ENCODE measurements at regions not wholly inside any gene's neighbourhood (a gene's known extent, or its start where the extent isn't known, plus 50 kb on each side); places are given as distances from the start of the nearest gene placed in this dataset.
A peak's percentile ranks its signal among the peaks of the same experiment; 100 is the strongest.
"Not testable (repeated sequence)": the region's sequence is repeated elsewhere in the genome, so short reads cannot be mapped to it uniquely, and the experiment has no call there.

DNA sequence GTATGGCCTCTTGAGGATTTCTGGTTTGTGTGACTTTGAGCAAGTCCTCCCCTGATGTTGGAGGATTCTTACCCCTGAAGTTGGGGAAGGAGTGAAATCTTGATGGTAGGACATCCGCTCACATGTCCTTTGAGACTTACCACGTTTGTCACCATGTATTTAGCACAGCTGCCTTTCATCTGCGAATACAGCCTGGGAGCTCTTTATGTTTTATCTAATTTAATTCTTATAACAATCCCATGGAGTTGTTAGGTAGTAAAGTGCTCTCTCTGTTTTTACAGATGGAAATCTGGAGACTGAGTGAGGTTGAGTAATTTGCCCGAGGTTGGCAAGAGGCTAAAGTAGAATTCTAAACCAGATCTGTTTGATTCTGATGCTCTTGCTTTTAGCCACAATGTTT, 154.9 kb upstream of the PLGLB2 start:
- ATAC-seq (ENCODE audit: low FRiP score); intact Hi-C loops (cut with DNase I); H3K27ac ChIP-seq (ENCODE audit: low read depth in 1 of 2, low read length in 2 of 2); H3K4me3 ChIP-seq (ENCODE audit: low read length in 2 of 2); H3K9me3 ChIP-seq (ENCODE audit: control insufficient read depth, low read length); H3K27me3 ChIP-seq (ENCODE audit: control insufficient read depth in 1 of 2, insufficient read depth in 2 of 2, low read length in 1 of 2); H3K4me1 ChIP-seq (ENCODE audit: control insufficient read depth in 1 of 2, insufficient read depth in 2 of 2, low read length in 2 of 2); H3K36me3 ChIP-seq (ENCODE audit: control insufficient read depth in 1 of 2, insufficient read depth in 2 of 2, low read length in 1 of 2); DNase-seq: not testable (repeated sequence)
- 91 to 96% methylated on average over 3 of the region's 4 CpGs for WGBS, 2 donors

DNA sequence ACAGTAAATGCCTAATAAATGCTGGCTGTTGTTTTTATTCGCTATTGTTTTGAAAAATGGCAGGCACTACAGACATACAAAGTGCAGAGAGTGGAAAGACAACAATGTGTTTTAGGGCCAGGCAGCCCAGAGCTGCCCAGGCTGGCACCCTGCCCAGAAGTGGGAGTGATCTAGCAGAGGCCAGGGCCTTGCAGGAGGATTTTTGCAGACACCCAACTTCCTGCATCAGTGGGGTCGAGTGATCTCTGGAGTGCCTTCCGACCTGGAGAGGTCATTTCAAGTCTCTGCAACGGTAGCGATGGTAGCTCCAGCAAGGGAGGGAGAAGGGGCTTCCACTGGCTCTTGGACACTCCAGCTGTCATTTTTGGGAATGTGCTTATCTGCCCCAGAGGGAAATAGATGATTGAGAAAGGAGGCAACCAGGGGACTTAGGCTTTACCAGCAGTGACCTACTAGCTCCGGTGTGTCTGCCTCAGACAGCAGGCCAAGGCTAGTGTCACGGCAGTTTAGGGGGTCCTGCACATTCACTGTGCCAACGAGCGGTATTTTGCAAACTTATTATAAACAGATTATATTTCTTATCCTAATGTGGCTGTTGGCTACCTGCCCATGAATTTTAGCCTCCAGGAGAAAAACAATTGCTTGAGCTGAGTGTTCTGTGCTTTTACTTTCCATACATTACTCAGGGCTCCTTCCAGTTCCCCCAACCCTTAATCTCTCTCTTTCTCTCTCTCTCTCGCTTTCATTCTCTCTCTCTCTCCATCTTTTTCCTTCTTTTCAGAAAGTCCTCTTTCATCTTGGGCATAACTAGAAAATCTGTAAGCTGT, 153.9 kb upstream of the PLGLB2 start:
- H3K27ac ChIP-seq (ENCODE audit: low read depth in 1 of 2, low read length in 2 of 2); H3K9me3 ChIP-seq (ENCODE audit: control insufficient read depth, low read length); H3K4me3 ChIP-seq (ENCODE audit: low read length in 2 of 2); intact Hi-C loops (cut with DNase I); H3K4me1 ChIP-seq (ENCODE audit: control insufficient read depth in 1 of 2, insufficient read depth in 2 of 2, low read length in 2 of 2); H3K36me3 ChIP-seq (ENCODE audit: control insufficient read depth in 1 of 2, insufficient read depth in 2 of 2, low read length in 1 of 2); H3K27me3 ChIP-seq (ENCODE audit: control insufficient read depth in 1 of 2, insufficient read depth in 2 of 2, low read length in 1 of 2): not testable (repeated sequence)
- whole genome bisulfite sequencing, 2 donors = 2 to 6% methylated on average over 6 to 8 of the region's 10 CpGs
- ATAC-seq (ENCODE audit: low FRiP score) (peak; percentile 89), DNase-seq (peak; percentile 86 to 93)

DNA sequence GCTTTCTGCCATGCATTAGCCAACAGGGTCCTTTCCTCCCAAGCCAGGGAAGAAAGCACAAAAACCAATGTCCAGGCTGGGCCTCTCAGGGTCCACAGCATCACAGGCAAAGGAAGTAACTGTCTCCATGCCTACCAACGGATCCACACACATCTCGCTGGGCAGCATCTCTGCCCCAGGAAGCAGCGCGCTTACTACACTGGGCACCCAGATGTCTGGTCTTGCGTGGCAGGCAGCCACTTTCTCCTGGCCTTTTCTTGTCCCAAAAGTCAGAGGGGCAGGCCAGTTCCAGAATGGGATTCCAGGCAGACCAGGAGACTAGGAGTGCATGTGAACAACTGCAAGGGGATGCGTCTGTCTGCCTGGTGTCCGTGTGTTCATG, 153.3 kb upstream of the PLGLB2 start:
- intact Hi-C loops (cut with DNase I); H3K9me3 ChIP-seq (ENCODE audit: control insufficient read depth, low read length); H3K4me1 ChIP-seq (ENCODE audit: control insufficient read depth in 1 of 2, insufficient read depth in 2 of 2, low read length in 2 of 2); H3K36me3 ChIP-seq (ENCODE audit: control insufficient read depth in 1 of 2, insufficient read depth in 2 of 2, low read length in 1 of 2); H3K27me3 ChIP-seq (ENCODE audit: control insufficient read depth in 1 of 2, insufficient read depth in 2 of 2, low read length in 1 of 2); H3K4me3 ChIP-seq (ENCODE audit: low read length in 2 of 2): not testable (repeated sequence)
- ATAC-seq (ENCODE audit: low FRiP score) (peak; percentile 75), DNase-seq (peak in 1 of 2 donors; percentile 44)
- 7 to 11% methylated on average over 7 of the region's 7 CpGs for WGBS, 2 donors
- peak overlapping the region in 1 of 2 donors; percentile 94 for H3K27ac ChIP-seq (ENCODE audit: low read depth in 1 of 2, low read length in 2 of 2)

DNA sequence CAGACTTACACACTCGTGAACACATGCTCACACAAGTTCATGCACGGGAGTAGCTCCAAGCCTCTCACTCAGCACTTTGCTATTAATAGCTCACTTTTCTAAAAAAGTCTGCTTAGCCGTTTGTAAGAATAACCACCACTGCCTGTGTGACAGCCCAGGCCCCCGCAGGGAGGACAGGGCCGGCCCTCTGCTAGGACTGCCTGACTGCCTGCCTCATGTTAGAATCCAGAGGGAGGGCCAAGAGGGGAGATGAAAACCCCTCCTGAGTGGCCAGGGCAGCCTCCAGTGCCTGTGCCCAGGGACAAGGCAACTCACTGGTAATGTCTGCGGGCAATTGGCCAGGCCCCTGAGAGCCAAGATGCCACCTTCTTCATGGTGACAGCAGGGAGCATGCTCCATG, 152.9 kb upstream of the PLGLB2 start:
- H3K4me1 ChIP-seq (ENCODE audit: control insufficient read depth in 1 of 2, insufficient read depth in 2 of 2, low read length in 2 of 2); H3K4me3 ChIP-seq (ENCODE audit: low read length in 2 of 2); H3K9me3 ChIP-seq (ENCODE audit: control insufficient read depth, low read length); H3K27me3 ChIP-seq (ENCODE audit: control insufficient read depth in 1 of 2, insufficient read depth in 2 of 2, low read length in 1 of 2); H3K36me3 ChIP-seq (ENCODE audit: control insufficient read depth in 1 of 2, insufficient read depth in 2 of 2, low read length in 1 of 2); intact Hi-C loops (cut with DNase I): not testable (repeated sequence)
- peak overlapping the region in 1 of 2 donors; percentile 94 for H3K27ac ChIP-seq (ENCODE audit: low read depth in 1 of 2, low read length in 2 of 2)
- WGBS, 2 donors = 0 to 7% methylated on average over 4 to 6 of the region's 6 CpGs
- peak; percentile 55 to 62 for DNase-seq
- peak; percentile 86 for ATAC-seq (ENCODE audit: low FRiP score)

DNA sequence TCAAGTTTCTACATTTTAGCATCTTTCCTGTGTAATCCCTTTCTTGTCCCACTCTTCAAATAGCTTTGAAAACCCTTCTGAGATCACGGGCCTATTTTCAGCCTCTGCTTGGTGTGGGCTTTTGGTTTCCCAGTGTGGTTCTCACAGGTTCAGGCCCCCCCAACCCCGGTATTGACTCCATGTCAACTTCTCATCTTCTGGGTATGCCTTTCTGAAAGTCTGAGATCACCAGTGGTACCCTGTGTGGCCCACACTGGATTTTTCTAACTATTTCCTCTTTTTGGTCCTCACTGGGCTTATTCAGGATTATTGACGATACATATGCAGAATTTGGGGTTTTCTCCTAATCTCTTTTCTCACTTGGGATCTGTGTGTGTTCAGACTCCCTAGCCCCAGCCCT, 146.9 kb upstream of the PLGLB2 start:
- intact Hi-C loops (cut with DNase I); H3K27ac ChIP-seq (ENCODE audit: low read depth in 1 of 2, low read length in 2 of 2); H3K4me3 ChIP-seq (ENCODE audit: low read length in 2 of 2); DNase-seq; H3K36me3 ChIP-seq (ENCODE audit: control insufficient read depth in 1 of 2, insufficient read depth in 2 of 2, low read length in 1 of 2); H3K27me3 ChIP-seq (ENCODE audit: control insufficient read depth in 1 of 2, insufficient read depth in 2 of 2, low read length in 1 of 2); H3K4me1 ChIP-seq (ENCODE audit: control insufficient read depth in 1 of 2, insufficient read depth in 2 of 2, low read length in 2 of 2); ATAC-seq (ENCODE audit: low FRiP score); H3K9me3 ChIP-seq (ENCODE audit: control insufficient read depth, low read length): not testable (repeated sequence)
- 94 to 100% methylated on average over 1 of the region's 3 CpGs for WGBS, 2 donors

DNA sequence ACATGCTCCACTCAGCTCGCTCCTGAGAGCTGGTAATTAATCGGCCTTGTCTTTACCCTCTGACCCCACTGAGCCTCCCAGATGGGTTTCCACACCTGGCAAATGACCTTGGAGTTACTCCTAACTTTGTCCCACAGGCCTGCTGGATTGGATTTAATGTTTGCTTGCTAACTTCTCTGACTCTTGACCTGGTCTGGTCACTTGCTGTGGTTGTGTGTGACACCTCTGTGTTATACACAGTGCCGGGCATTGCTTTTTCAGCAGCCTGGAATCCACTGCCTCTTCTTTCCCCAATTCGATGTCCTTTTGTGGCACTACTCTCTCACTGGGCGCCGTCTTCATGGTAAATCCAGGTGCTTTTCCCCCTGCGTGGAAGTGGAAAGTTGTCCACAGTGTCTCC, 145.8 kb upstream of the PLGLB2 start:
- ATAC-seq (ENCODE audit: low FRiP score); DNase-seq; H3K4me3 ChIP-seq (ENCODE audit: low read length in 2 of 2); H3K27me3 ChIP-seq (ENCODE audit: control insufficient read depth in 1 of 2, insufficient read depth in 2 of 2, low read length in 1 of 2); H3K4me1 ChIP-seq (ENCODE audit: control insufficient read depth in 1 of 2, insufficient read depth in 2 of 2, low read length in 2 of 2); H3K27ac ChIP-seq (ENCODE audit: low read depth in 1 of 2, low read length in 2 of 2); H3K9me3 ChIP-seq (ENCODE audit: control insufficient read depth, low read length); intact Hi-C loops (cut with DNase I); H3K36me3 ChIP-seq (ENCODE audit: control insufficient read depth in 1 of 2, insufficient read depth in 2 of 2, low read length in 1 of 2): not testable (repeated sequence)
- WGBS, 2 donors = 86% methylated on average over 1 of the region's 7 CpGs; no CpG with 5 or more reads in 1 of the 2 donors

DNA sequence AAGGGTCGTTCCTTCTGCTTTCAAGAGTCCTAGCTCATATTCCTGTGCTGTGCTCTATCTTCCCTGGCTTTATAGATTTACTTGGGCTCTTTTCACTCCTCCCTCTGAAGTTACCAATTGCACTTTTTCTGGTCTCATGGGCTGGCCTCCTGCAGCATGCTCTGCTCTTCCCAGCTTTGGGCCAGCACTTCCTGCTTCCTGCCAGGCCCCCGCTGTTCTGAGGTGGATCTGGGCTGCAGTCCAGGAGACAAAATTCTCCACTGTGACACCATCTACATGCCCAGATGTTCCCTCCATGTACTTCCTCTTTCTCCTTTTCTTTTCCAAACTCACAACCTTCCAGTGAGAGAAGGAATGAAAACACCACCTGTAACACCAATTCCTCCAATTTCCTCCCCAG, 145.2 kb upstream of the PLGLB2 start:
- H3K9me3 ChIP-seq (ENCODE audit: control insufficient read depth, low read length); H3K27ac ChIP-seq (ENCODE audit: low read depth in 1 of 2, low read length in 2 of 2); H3K36me3 ChIP-seq (ENCODE audit: control insufficient read depth in 1 of 2, insufficient read depth in 2 of 2, low read length in 1 of 2); H3K27me3 ChIP-seq (ENCODE audit: control insufficient read depth in 1 of 2, insufficient read depth in 2 of 2, low read length in 1 of 2); H3K4me1 ChIP-seq (ENCODE audit: control insufficient read depth in 1 of 2, insufficient read depth in 2 of 2, low read length in 2 of 2); intact Hi-C loops (cut with DNase I); DNase-seq; H3K4me3 ChIP-seq (ENCODE audit: low read length in 2 of 2); ATAC-seq (ENCODE audit: low FRiP score): not testable (repeated sequence)
- WGBS, 2 donors = no CpG with 5 or more reads among the region's 2 CpGs

DNA sequence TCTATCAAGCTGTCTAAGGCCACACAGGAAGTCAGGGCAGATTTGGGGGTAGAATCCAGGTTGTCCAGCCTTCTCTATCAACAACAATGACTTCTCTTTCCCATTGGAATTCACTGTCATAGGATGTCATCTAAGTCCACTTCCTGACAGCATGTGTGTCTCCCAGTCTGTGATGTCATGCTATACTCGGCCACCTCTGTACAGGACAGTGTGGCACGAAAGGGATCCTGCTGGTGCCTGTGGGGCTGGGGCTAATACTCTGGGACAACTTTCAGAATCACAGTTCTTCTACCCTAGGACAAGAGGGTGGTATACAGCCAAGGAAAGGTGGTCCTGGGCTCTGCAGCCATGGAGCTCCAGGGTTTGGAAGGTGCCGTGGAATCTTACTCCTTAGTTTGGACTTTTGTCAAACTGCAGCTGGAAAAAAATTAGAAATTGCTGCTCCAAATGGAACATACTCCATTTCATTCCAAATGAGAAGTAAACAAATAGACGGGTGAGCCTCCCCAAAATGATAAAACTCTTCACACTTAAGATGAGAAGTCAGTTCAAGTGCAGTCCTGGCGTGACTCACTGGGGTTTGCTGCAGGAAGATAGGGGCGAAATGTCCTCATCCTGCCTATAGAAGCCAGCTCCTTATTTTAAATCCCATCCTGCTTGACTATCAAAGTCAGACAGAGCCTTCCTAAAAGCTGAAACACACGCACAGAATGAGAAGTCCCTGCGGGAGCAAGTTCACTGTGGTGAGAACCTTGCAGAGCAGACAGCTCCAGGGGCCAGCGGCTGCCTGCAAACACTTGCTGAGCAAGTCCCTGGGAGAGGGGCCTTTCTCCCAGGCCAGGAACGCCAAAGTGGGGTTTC, 144.2 kb upstream of the PLGLB2 start:
- H3K27me3 ChIP-seq (ENCODE audit: control insufficient read depth in 1 of 2, insufficient read depth in 2 of 2, low read length in 1 of 2); H3K4me3 ChIP-seq (ENCODE audit: low read length in 2 of 2); H3K36me3 ChIP-seq (ENCODE audit: control insufficient read depth in 1 of 2, insufficient read depth in 2 of 2, low read length in 1 of 2); intact Hi-C loops (cut with DNase I); H3K27ac ChIP-seq (ENCODE audit: low read depth in 1 of 2, low read length in 2 of 2); DNase-seq; H3K9me3 ChIP-seq (ENCODE audit: control insufficient read depth, low read length); H3K4me1 ChIP-seq (ENCODE audit: control insufficient read depth in 1 of 2, insufficient read depth in 2 of 2, low read length in 2 of 2): not testable (repeated sequence)
- WGBS, 2 donors = 23 to 29% methylated on average over 5 of the region's 10 CpGs
- ATAC-seq (ENCODE audit: low FRiP score) = peak; percentile 73

All from aorta (tissue), 5 donors.